T-cell (primary cell): ENCODE measurements at regions not wholly inside any gene's neighbourhood (a gene's known extent, or its start where the extent isn't known, plus 50 kb on each side); places are given as distances from the start of the nearest gene placed in this dataset.
"Not testable (repeated sequence)": the region's sequence is repeated elsewhere in the genome, so short reads cannot be mapped to it uniquely, and the experiment has no call there.

ENCODE experiments used
- ATAC-seq, 4 experiments: fragments of 200-7000 bp in 3 of 4; fragments of 150-1000 bp in 1 of 4; cut with Tn5 transposase; replicated peaks in 1 of 4; 1 replicate in 3 of 4; 2 replicates in 1 of 4; pipeline ENCODE4 v1.10.0; 2021; ENCODE audit warnings: moderate library complexity in 3 of 4, mild to moderate bottlenecking in 2 of 4, moderate number of reproducible peaks in 1 of 4
- CTCF ChIA-PET, 2 donors: fragments of 300-600 bp; sonication (Branson Sonifier 250); formaldehyde crosslinking; loops; one replicate each; lab custom pipeline; 2022; ENCODE audit warnings: antibody characterized with exemption in 2 of 2; lab: Charles Lee
- POLR2A ChIA-PET, 2 donors: fragments of 300-600 bp; sonication (Branson Sonifier 250); formaldehyde crosslinking; loops; one replicate each; lab custom pipeline; 2022; ENCODE audit warnings: antibody characterized with exemption in 2 of 2; lab: Charles Lee
- DNase-seq, 35 experiments: peaks; one replicate each; pipeline versions ENCODE4 v3.0.0 to v3.0.0-alpha.2; 2013 to 2023
- H3K27ac ChIP-seq: one replicate; pipeline ENCODE4 v1.5.1; 2013; ENCODE audit warnings: low read length
- H3K27me3 ChIP-seq, 2 experiments: replicated peaks in 1 of 2; 1 replicate in 1 of 2; 2 replicates in 1 of 2; pipeline versions ENCODE4 v1.6.1 to v1.7.0; 2013; ENCODE audit warnings: low read length in 1 of 2, mixed read lengths in 1 of 2; ENCODE audit not compliant: control insufficient read depth in 2 of 2, insufficient read depth in 2 of 2; ENCODE audit errors: extremely low read depth in 1 of 2
- H3K36me3 ChIP-seq, 2 donors: 1 replicate in 1 of 2; 2 replicates in 1 of 2; pipeline versions ENCODE4 v1.6.1 to v1.7.0; 2013; ENCODE audit warnings: low read length in 1 of 2; ENCODE audit not compliant: control insufficient read depth in 2 of 2, insufficient read depth in 1 of 2; ENCODE audit errors: extremely low read depth in 1 of 2
- H3K4me1 ChIP-seq, 2 experiments: 1 replicate in 1 of 2; 2 replicates in 1 of 2; pipeline versions ENCODE4 v1.6.1 to v1.7.0; 2013; ENCODE audit warnings: low read length in 2 of 2, mixed read lengths in 1 of 2; ENCODE audit not compliant: insufficient read depth in 2 of 2, control insufficient read depth in 1 of 2; ENCODE audit errors: extremely low read depth in 1 of 2
- H3K4me3 ChIP-seq, 2 donors: 1 replicate in 1 of 2; 2 replicates in 1 of 2; pipeline versions ENCODE4 v1.5.1 to v1.7.0; 2013; ENCODE audit warnings: mild to moderate bottlenecking in 2 of 2, low read length in 1 of 2, moderate library complexity in 1 of 2; ENCODE audit not compliant: control insufficient read depth in 1 of 2; ENCODE audit errors: extremely low read depth in 1 of 2
- H3K9me3 ChIP-seq: 2 replicates; pipeline ENCODE4 v1.7.0; 2013
- H3K27ac Mint-ChIP-seq, 2 donors: one replicate each; pipeline ENCODE4 v1.8.0; 2020 to 2021; ENCODE audit warnings: mild to moderate bottlenecking in 2 of 2, mixed read lengths in 2 of 2
- H3K27me3 Mint-ChIP-seq, 2 donors: one replicate each; pipeline ENCODE4 v1.8.0; 2021 to 2022; ENCODE audit warnings: mixed read lengths in 2 of 2
- H3K36me3 Mint-ChIP-seq: one replicate; pipeline ENCODE4 v1.8.0; 2021; ENCODE audit warnings: mixed read lengths
- H3K4me1 Mint-ChIP-seq, 3 donors: one replicate each; pipeline ENCODE4 v1.8.0; 2020 to 2022; ENCODE audit warnings: mixed read lengths in 3 of 3, mild to moderate bottlenecking in 1 of 3
- H3K4me3 Mint-ChIP-seq, 3 donors: one replicate each; pipeline ENCODE4 v1.8.0; 2020 to 2022; ENCODE audit warnings: mild to moderate bottlenecking in 3 of 3, mixed read lengths in 3 of 3, moderate library complexity in 3 of 3
- H3K9me3 Mint-ChIP-seq, 3 donors: one replicate each; pipeline ENCODE4 v1.8.0; 2020 to 2022; ENCODE audit warnings: mixed read lengths in 3 of 3
- WGBS: methylation state at CpG from one replicate; pipeline ENCODE4 v1.1.5; 2013; ENCODE audit warnings: missing lambda C conversion rate; ENCODE audit not compliant: insufficient coverage; 5-methylcytosine and 5-hydroxymethylcytosine counted together

- DNase-seq (no peak), ATAC-seq (no peak)
- WGBS, result 78% methylated on average over 1 of the region's 2 CpGs
- Mint-ChIP-seq H3K4me3 (no peak overlapping the region), H3K36me3 (no peaks in the 10 kb centered on the region), H3K27me3 (no peaks in the 10 kb centered on the region), H3K27ac (no peak overlapping the region), H3K9me3 (peaks cover 5 to 18% (median 12%) of the 10 kb centered on the region in 3 donors), H3K4me1 (no peaks in the 10 kb centered on the region)
- Histone ChIP-seq H3K9me3 (no peaks in the 10 kb centered on the region), H3K27me3 (no peaks in the 10 kb centered on the region), H3K4me3 (no peak overlapping the region), H3K4me1 (no peaks in the 10 kb centered on the region), H3K36me3 (no peaks in the 10 kb centered on the region), H3K27ac (no peak overlapping the region)
- POLR2A ChIA-PET, result no interaction called here
- CTCF ChIA-PET, result no interaction called here
Observed at GRCh38 chr2:228767196-228767595, 503.9 kb downstream of the PID1 start.

DNA sequence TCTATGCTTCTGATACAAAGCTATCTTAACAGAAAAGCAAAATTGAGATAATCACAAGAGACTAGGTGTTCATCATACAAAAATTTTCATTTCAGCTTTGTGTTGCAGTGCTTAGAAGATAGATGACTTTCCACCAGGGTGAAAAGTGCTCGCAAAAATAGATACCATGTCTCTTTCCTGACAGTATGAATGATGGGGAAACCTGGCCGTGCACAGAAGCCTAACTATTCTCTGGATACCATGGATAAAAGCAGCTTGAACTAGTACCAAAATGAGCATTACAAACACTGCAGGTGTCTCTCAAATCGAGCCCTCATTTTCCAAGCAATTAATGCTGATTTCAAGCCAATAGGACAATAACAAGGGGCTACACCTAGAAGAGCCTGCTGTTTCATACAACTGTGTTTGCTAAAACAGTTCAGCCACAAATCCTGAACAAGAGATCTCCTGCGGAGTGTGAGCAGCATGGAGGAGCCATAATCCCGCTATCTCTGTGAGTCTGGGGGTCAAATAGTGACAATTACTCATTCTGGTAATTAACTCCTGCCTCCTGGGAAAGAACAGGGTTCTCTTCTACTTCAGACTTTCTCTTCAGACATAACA, 507.6 kb downstream of the PID1 start:
- H3K4me1 Mint-ChIP-seq, result no peaks in the 10 kb centered on the region
- ChIA-PET CTCF (no interaction called here), POLR2A (no interaction called here)
- H3K27me3 ChIP-seq, result no peaks in the 10 kb centered on the region
- H3K4me3 ChIP-seq, result no peak overlapping the region
- ATAC-seq (no peak), DNase-seq (no peak)
- no peak overlapping the region for H3K27ac ChIP-seq
- no peaks in the 10 kb centered on the region for H3K9me3 ChIP-seq
- H3K9me3 Mint-ChIP-seq, result peaks cover 0 to 12% (median 9%) of the 10 kb centered on the region in 3 donors
- H3K36me3 ChIP-seq, result no peaks in the 10 kb centered on the region
- H3K27me3 Mint-ChIP-seq, result no peaks in the 10 kb centered on the region
- no peak overlapping the region for H3K27ac Mint-ChIP-seq
- 53% methylated on average over 4 of the region's 5 CpGs for WGBS
- H3K4me1 ChIP-seq, result no peaks in the 10 kb centered on the region
- no peaks in the 10 kb centered on the region for H3K36me3 Mint-ChIP-seq
- no peak overlapping the region for H3K4me3 Mint-ChIP-seq

DNA sequence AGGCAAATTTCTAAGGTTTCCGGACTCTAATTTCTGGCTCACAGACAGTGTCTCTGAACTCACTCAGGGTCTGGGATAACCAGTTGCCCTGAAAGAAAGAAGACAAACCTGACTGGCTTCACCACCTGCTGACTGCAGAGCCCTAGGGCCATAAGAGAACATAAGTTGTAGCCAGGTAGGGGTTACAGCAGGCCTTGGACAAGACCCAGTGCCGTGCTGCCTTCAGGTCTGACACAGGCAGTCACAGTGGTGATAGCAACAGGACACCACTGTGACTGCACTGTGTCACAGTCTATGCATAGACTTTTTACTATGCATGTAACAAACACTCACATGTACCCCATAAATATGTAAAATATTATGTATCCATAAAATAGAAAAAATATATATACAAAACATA, 508.5 kb downstream of the PID1 start:
- no peaks in the 10 kb centered on the region for H3K9me3 ChIP-seq
- H3K4me3 ChIP-seq, result no peak overlapping the region
- Mint-ChIP-seq H3K27me3 (no peaks in the 10 kb centered on the region), H3K9me3 (peaks cover 0 to 12% (median 9%) of the 10 kb centered on the region in 3 donors), H3K36me3 (no peaks in the 10 kb centered on the region), H3K27ac (no peak overlapping the region), H3K4me1 (no peaks in the 10 kb centered on the region), H3K4me3 (no peak overlapping the region)
- no peaks in the 10 kb centered on the region for H3K36me3 ChIP-seq
- WGBS, result 83% methylated on average over 2 of the region's 2 CpGs
- POLR2A ChIA-PET, result no interaction called here
- CTCF ChIA-PET, result no interaction called here
- no peak overlapping the region for H3K27ac ChIP-seq
- ATAC-seq (no peak), DNase-seq (no peak)
- H3K4me1 ChIP-seq, result no peaks in the 10 kb centered on the region
- H3K27me3 ChIP-seq, result no peaks in the 10 kb centered on the region

DNA sequence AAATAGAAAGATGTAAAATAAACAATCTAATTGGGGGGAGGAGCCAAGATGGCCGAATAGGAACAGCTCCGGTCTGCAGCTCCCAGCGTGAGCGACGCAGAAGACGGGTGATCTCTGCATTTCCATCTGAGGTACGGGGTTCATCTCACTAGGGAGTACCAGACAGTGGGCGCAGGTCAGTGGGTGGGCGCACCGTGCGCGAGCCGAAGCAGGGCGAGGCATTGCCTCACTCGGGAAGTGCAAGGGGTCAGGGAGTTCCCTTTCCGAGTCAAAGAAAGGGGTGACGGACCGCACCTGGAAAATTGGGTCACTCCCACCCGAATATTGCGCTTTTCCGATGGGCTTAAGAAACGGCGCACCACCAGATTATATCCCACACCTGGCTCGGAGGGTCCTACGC, 515.4 kb downstream of the PID1 start:
- H3K4me1 ChIP-seq, H3K27ac Mint-ChIP-seq, H3K4me1 Mint-ChIP-seq, ATAC-seq, H3K36me3 ChIP-seq, H3K36me3 Mint-ChIP-seq, H3K9me3 ChIP-seq, H3K27me3 ChIP-seq, DNase-seq, POLR2A ChIA-PET, H3K4me3 Mint-ChIP-seq, H3K27me3 Mint-ChIP-seq, H3K27ac ChIP-seq, CTCF ChIA-PET, H3K4me3 ChIP-seq: not testable (repeated sequence)
- WGBS, result 91% methylated on average over 18 of the region's 25 CpGs
- peaks cover 4 to 12% (median 12%) of the 10 kb centered on the region in 3 donors for H3K9me3 Mint-ChIP-seq

- Mint-ChIP-seq H3K9me3 (peaks cover 0 to 13% (median 11%) of the 10 kb centered on the region in 3 donors), H3K36me3 (no peaks in the 10 kb centered on the region), H3K27me3 (no peaks in the 10 kb centered on the region), H3K4me1 (no peaks in the 10 kb centered on the region), H3K4me3 (no peak overlapping the region), H3K27ac (no peak overlapping the region)
- no peak overlapping the region for H3K4me3 ChIP-seq
- no peaks in the 10 kb centered on the region for H3K4me1 ChIP-seq
- ChIA-PET CTCF (no interaction called here), POLR2A (no interaction called here)
- no peaks in the 10 kb centered on the region for H3K36me3 ChIP-seq
- no peak for ATAC-seq
- no peaks in the 10 kb centered on the region for H3K9me3 ChIP-seq
- H3K27me3 ChIP-seq, result no peaks in the 10 kb centered on the region
- DNase-seq, result no peak
- no peak overlapping the region for H3K27ac ChIP-seq
- WGBS, result no CpG with 5 or more reads among the region's 6 CpGs
Observed at GRCh38 chr2:228747483-228747882, 523.6 kb downstream of the PID1 start.

DNA sequence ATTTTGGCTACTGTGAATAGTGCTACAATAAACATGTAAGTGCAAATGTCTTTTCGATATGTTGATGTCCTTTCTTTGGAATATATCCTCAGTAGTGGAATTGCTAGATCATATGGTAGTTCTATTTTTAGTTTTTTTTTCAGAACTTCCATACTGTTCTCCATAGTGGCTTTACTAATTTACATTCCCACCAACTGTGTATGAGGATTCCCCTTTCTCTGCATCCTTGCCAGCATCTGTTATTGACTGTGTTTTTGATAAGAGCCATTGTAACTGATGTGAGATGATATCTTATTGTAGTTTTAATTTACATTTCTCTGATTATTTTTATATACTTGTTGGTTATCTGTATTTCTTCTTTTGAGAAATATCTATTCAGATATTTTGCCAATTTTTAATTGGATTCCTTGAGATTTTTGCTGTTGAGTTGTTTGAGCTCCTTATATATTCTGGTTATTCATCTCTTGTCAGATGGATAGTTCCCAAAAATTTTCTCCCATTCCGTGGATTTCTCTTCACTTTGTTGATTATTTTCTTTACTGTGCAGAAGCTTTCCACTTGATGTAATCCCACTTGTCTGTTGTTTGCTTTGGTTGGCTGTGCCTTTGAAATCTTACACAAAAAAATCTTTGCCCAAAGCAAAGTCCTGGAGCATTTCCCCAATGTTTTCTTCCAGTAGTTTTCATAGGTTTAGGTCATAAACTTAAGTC, 532.3 kb downstream of the PID1 start:
- no peak overlapping the region for H3K4me3 Mint-ChIP-seq
- no peaks in the 10 kb centered on the region for H3K36me3 Mint-ChIP-seq
- H3K27ac Mint-ChIP-seq, result no peak overlapping the region
- no peaks in the 10 kb centered on the region for H3K36me3 ChIP-seq
- H3K27ac ChIP-seq, result no peak overlapping the region
- DNase-seq, result no peak
- no peaks in the 10 kb centered on the region for H3K4me1 ChIP-seq
- no peaks in the 10 kb centered on the region for H3K27me3 Mint-ChIP-seq
- no peaks in the 10 kb centered on the region for H3K4me1 Mint-ChIP-seq
- ATAC-seq, result no peak
- H3K27me3 ChIP-seq, result no peaks in the 10 kb centered on the region
- no peak overlapping the region for H3K4me3 ChIP-seq
- WGBS, result no CpG with 5 or more reads among the region's 2 CpGs
- ChIA-PET POLR2A (no interaction called here), CTCF (no interaction called here)
- H3K9me3 ChIP-seq, result no peaks in the 10 kb centered on the region
- peaks cover 5 to 11% (median 11%) of the 10 kb centered on the region in 3 donors for H3K9me3 Mint-ChIP-seq
